Brain pericyte (primary cell): ENCODE measurements at regions not wholly inside any gene's neighbourhood (a gene's known extent, or its start where the extent isn't known, plus 50 kb on each side); places are given as distances from the start of the nearest gene placed in this dataset.

ENCODE experiments used
- DNase-seq: peaks from one replicate; pipeline ENCODE4 v3.0.0-alpha.2; 2012; ENCODE audit warnings: low read depth, low spot score

- DNase-seq: no peak
These were observed 229.1 kb upstream of the ZFHX3 start for GRCh38 chr16:73277071-73277470.

GRCh38 chr16:73275448-73275847 is 227.5 kb upstream of the ZFHX3 start:
- no peak for DNase-seq

GRCh38 chr16:73275024-73275423 is 227.1 kb upstream of the ZFHX3 start:
- no peak for DNase-seq

- DNase-seq: no peak
These were observed 226.2 kb upstream of the ZFHX3 start for GRCh38 chr16:73274140-73274539.

DNA sequence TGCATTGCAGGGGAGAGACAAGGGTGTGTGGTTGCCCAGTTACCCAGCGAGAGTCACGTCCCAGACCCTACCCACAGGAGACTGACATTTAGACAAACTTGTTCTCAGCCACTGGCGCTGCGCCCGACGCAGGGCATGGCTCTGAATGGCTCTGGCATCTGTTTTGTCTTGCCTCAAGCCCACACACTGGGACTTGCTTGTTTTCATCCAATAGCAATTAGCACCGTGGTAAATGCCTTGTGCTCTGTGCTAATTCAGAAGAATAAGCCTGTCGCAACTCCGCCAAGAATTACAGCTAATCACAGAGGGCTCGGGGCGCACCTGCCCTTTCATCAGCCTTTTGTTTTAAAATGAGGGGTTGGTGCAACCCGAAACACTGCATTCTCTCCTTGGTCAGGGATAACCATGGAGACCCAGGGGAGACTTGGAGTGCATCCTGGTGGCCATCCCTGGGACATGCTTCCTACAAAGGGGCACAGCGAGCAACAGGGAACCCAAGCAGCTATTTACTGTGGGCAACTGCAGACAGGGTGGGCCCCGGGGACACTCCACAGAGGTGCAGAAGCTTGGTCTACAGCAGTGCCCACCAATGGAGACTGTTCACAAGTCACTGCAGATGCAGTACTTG is 220.6 kb upstream of the ZFHX3 start:
- no peak for DNase-seq

DNA sequence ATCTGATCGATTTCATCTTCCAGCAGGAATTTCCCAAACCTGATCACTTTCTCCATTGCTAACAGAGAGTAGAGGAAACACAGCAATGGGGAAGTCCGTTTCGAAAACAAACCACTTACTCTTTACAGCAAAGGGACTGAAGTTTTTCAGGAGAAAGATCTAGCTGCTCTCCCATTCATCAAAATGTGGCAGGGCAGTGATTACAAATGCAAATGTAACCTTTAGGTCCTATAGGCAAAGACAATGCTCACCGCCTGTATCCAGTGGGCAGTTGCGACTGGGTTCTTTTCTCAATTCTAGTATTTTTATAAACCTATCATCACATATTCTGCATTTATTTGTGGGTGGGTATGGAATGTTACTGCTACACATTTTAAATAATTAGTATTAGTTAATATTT is 218.0 kb upstream of the ZFHX3 start:
- no peak for DNase-seq

GRCh38 chr16:73265124-73265837 is 217.4 kb upstream of the ZFHX3 start:
- DNase-seq: no peak

GRCh38 chr16:73262931-73263330 is 215.0 kb upstream of the ZFHX3 start:
- no peak for DNase-seq

- DNase-seq: no peak
These were observed 207.1 kb upstream of the ZFHX3 start for GRCh38 chr16:73255031-73255430.

- no peak for DNase-seq
These were observed 206.1 kb upstream of the ZFHX3 start for GRCh38 chr16:73253922-73254480.

DNA sequence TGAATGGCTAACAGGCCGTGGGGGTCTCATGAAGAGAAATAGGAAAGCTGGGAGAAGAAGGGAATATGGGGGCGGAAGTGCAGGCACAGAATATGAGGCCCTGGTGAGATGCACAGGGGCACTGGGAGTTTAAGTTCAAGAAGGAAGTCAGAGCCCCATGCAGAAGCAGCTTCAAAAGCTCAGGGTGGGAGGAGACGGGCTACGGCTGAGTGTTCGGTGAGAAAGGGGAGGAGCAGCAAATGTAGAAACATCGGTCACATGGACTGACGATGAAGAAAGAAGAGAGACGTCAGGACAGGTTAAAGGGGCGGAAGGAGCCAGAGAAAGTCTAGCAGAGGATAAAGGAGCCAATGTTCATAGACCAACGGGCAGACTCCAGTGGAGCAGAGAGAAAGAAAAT is 204.5 kb upstream of the ZFHX3 start:
- DNase-seq: no peak

- DNase-seq: no peak
These were observed 203.7 kb upstream of the ZFHX3 start for GRCh38 chr16:73251608-73252007.

- DNase-seq: no peak
These were observed 200.4 kb upstream of the ZFHX3 start for GRCh38 chr16:73248316-73248715.

DNA sequence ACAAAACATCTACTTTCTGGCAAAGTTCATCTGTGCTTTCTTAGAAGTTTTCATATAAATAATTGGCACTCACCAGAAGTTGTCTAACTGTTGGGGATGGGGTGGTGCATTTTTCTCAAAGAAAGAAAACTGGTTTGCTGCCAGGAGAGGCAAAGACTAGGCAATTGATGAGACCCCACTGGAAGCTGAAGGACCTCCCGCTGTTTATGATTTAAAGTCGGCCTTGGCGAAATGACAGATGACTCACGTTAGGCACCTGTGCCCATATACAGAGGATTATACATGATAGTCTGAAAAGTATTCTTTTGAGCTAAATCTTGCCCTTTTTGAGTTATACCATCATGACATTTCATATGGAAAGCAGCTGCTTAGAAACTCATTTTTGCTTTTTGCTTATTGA is 193.0 kb upstream of the ZFHX3 start:
- DNase-seq: no peak

GRCh38 chr16:73237601-73238000 is 189.7 kb upstream of the ZFHX3 start:
- DNase-seq: no peak

DNA sequence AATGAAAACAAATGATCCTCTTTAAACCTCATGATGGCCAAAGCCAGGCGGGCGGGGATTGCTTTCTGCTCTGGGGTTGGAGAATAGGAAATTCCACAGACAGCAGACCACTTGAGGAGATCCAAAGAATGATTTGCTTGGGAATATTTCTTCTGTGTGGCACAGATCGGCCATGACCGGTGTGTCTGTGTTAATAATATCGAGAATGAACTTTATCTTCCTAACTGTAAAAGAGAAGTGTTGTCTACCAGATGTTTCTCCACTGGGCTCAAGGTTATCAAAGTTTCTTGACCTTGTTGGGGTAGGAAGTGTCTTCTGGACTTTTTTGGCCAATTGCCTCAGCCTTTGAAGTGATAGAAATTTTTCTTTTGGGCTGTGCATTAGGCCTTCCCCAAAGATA is 186.6 kb upstream of the ZFHX3 start:
- no peak for DNase-seq

GRCh38 chr16:73233846-73234424 is 186.0 kb upstream of the ZFHX3 start:
- no peak for DNase-seq

GRCh38 chr16:73233329-73233765 is 185.4 kb upstream of the ZFHX3 start:
- no peak for DNase-seq

DNA sequence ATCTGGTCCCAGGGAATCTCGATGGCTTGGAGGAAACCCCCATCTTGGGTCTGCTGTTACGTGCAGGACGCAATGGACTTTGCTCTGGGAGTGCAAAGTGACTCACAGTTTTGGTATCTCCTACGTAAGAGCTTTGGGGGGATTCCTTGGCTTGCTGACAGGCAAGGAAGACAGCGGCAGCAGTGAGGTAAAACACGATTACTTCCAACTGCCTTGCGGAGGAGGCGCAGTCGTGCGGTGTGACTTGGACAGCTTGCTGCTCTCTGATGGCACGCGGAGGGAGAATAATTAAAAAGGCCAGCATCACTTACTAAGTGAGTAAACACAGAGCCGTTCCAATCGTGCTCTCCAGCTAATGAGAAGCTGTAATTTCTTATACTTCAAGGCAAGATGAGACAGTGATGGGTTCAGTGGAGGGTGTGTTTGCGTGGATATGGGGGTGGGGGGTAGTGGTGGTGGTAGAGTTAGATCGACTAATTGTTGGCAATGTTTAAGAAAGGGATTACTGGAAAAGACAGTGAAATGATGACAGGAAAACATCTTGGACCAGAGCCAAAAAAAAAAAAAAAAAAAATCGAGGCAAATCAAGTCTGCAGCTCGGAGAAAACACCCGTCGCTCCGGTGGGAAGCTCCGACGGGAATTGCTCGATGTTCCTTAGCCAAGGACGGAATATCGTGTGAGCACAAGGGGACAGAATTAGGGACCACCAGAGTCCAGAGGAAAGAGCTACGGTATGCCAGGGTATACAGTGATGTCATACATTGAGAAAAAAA is 184.8 kb upstream of the ZFHX3 start:
- DNase-seq: peak; percentile 41

- DNase-seq: no peak
These were observed 184.1 kb upstream of the ZFHX3 start for GRCh38 chr16:73231944-73232554.

DNA sequence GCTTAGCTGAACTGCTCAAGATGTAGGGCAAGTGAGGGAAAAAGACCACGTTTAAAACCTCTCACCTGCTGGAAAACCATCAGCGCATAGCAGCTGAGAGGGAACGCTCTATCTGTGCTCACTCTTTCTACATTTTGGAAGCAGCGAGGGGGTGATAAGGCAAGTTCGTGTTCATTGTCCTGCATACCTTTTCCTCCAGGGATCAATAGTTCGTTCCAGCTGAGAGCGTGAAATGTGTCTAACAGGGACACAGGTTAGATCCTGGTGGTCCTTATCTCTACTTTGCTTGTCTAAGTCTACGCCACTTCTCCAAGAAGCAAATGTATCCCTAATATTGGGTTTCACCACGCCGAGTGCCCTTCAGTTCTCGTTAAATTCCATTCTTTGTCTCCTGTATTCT is 183.5 kb upstream of the ZFHX3 start:
- no peak for DNase-seq

DNA sequence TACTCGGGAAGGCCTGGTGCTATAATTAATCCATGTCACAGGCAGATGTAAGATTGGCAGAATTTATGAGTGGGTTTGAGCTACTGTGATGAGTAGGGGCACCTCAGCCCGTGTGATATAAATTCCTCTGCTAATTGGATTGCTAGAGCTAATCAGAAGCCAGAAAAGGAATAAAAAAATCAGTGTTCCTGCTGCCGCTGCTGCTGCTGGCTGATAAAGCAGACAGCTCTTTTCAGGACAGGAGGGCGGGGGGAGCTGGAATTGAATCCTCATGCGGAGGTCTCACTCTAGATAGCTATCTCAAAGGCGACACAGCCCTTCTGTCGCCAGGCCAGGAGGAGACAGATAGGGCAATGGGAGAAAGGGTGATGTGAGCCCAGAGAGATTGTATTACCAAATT is 182.7 kb upstream of the ZFHX3 start:
- DNase-seq: no peak
